ENCODE measurements at regions not wholly inside any gene's neighbourhood (a gene's known extent, or its start where the extent isn't known, plus 50 kb on each side); places are given as distances from the start of the nearest gene placed in this dataset.
"Not testable (repeated sequence)": the region's sequence is repeated elsewhere in the genome, so short reads cannot be mapped to it uniquely, and the experiment has no call there.

GRCh38 chr6:27128311-27129094 is 119.0 kb upstream of the PRSS16 start:
- Mint-ChIP-seq H3K27me3 (no peaks in the 10 kb centered on the region), H3K36me3 (no peaks in the 10 kb centered on the region), H3K4me1 (peaks cover 16% of the 10 kb centered on the region), H3K27ac (no peak overlapping the region), H3K4me3 (no peak overlapping the region), H3K9me3 (no peaks in the 10 kb centered on the region)

GRCh38 chr6:27129095-27129815 is 118.2 kb upstream of the PRSS16 start:
- Mint-ChIP-seq H3K4me3 (no peak overlapping the region), H3K36me3 (no peaks in the 10 kb centered on the region), H3K4me1 (peaks cover 22% of the 10 kb centered on the region), H3K27ac (no peak overlapping the region), H3K27me3 (no peaks in the 10 kb centered on the region), H3K9me3 (no peaks in the 10 kb centered on the region)

- Mint-ChIP-seq H3K4me1 (peaks cover 22% of the 10 kb centered on the region), H3K9me3 (no peaks in the 10 kb centered on the region)
These were observed 117.6 kb upstream of the PRSS16 start for GRCh38 chr6:27129917-27130316.

GRCh38 chr6:27130668-27131428 is 116.7 kb upstream of the PRSS16 start:
- Mint-ChIP-seq H3K36me3 (no peaks in the 10 kb centered on the region), H3K9me3 (no peaks in the 10 kb centered on the region), H3K27ac (no peak overlapping the region), H3K4me1 (peaks cover 26% of the 10 kb centered on the region), H3K4me3 (no peak overlapping the region), H3K27me3 (no peaks in the 10 kb centered on the region)

More at GRCh38 chr6:27129917-27130316, 117.6 kb upstream of the PRSS16 start:
- Mint-ChIP-seq H3K27me3 (no peaks in the 10 kb centered on the region), H3K27ac (no peak overlapping the region), H3K36me3 (no peaks in the 10 kb centered on the region), H3K4me3 (no peak overlapping the region)

GRCh38 chr6:27132282-27132531 is 115.3 kb upstream of the PRSS16 start:
- H3K4me1 Mint-ChIP-seq, result peaks cover 18% of the 10 kb centered on the region
- H3K27ac Mint-ChIP-seq, H3K9me3 Mint-ChIP-seq, H3K36me3 Mint-ChIP-seq, H3K4me3 Mint-ChIP-seq, H3K27me3 Mint-ChIP-seq: not testable (repeated sequence)

- no peak overlapping the region for H3K4me3 Mint-ChIP-seq
- no peaks in the 10 kb centered on the region for H3K36me3 Mint-ChIP-seq
- no peak overlapping the region for H3K27ac Mint-ChIP-seq
- peaks cover 17% of the 10 kb centered on the region for H3K4me1 Mint-ChIP-seq
- H3K9me3 Mint-ChIP-seq, result no peaks in the 10 kb centered on the region
- H3K27me3 Mint-ChIP-seq, result no peaks in the 10 kb centered on the region
These were observed 114.8 kb upstream of the PRSS16 start for GRCh38 chr6:27132532-27133280.

GRCh38 chr6:27133281-27134227 is 113.9 kb upstream of the PRSS16 start:
- H3K36me3 Mint-ChIP-seq, result no peaks in the 10 kb centered on the region
- H3K9me3 Mint-ChIP-seq, result no peaks in the 10 kb centered on the region
- no peak overlapping the region for H3K27ac Mint-ChIP-seq
- no peak overlapping the region for H3K4me3 Mint-ChIP-seq
- no peaks in the 10 kb centered on the region for H3K27me3 Mint-ChIP-seq
- peaks cover 23% of the 10 kb centered on the region for H3K4me1 Mint-ChIP-seq

- no peaks in the 10 kb centered on the region for H3K9me3 Mint-ChIP-seq
- no peak overlapping the region for H3K27ac Mint-ChIP-seq
- no peaks in the 10 kb centered on the region for H3K36me3 Mint-ChIP-seq
- H3K27me3 Mint-ChIP-seq, result no peaks in the 10 kb centered on the region
- H3K4me3 Mint-ChIP-seq, result no peak overlapping the region
- peaks cover 38% of the 10 kb centered on the region for H3K4me1 Mint-ChIP-seq
These were observed 112.3 kb upstream of the PRSS16 start for GRCh38 chr6:27135087-27135657.

- H3K4me3 Mint-ChIP-seq, result no peak overlapping the region
- H3K36me3 Mint-ChIP-seq, result no peaks in the 10 kb centered on the region
- H3K9me3 Mint-ChIP-seq, result no peaks in the 10 kb centered on the region
- no peak overlapping the region for H3K27ac Mint-ChIP-seq
- H3K4me1 Mint-ChIP-seq, result peaks cover 45% of the 10 kb centered on the region
- H3K27me3 Mint-ChIP-seq, result no peaks in the 10 kb centered on the region
These were observed 111.3 kb upstream of the PRSS16 start for GRCh38 chr6:27136077-27136644.

GRCh38 chr6:27136978-27137814 is 110.3 kb upstream of the PRSS16 start:
- Mint-ChIP-seq H3K27ac (peak overlapping the region; percentile 46), H3K4me3 (no peak overlapping the region)

GRCh38 chr6:27138406-27138805 is 109.1 kb upstream of the PRSS16 start:
- Mint-ChIP-seq H3K4me3 (peak overlapping the region; percentile 98), H3K4me1 (peaks cover 52% of the 10 kb centered on the region), H3K27ac (peak overlapping the region; percentile 98)

More at GRCh38 chr6:27136978-27137814, 110.3 kb upstream of the PRSS16 start:
- no peaks in the 10 kb centered on the region for H3K9me3 Mint-ChIP-seq
- no peaks in the 10 kb centered on the region for H3K27me3 Mint-ChIP-seq
- no peaks in the 10 kb centered on the region for H3K36me3 Mint-ChIP-seq
- peaks cover 52% of the 10 kb centered on the region for H3K4me1 Mint-ChIP-seq

GRCh38 chr6:27138837-27139755 is 108.4 kb upstream of the PRSS16 start:
- Mint-ChIP-seq H3K27ac (peak overlapping the region; percentile 98), H3K4me1 (peaks cover 52% of the 10 kb centered on the region), H3K27me3 (no peaks in the 10 kb centered on the region), H3K4me3 (peak overlapping the region; percentile 98), H3K9me3 (no peaks in the 10 kb centered on the region), H3K36me3 (peaks cover 2% of the 10 kb centered on the region)

More at GRCh38 chr6:27138406-27138805, 109.1 kb upstream of the PRSS16 start:
- peaks cover 2% of the 10 kb centered on the region for H3K36me3 Mint-ChIP-seq
- no peaks in the 10 kb centered on the region for H3K27me3 Mint-ChIP-seq
- no peaks in the 10 kb centered on the region for H3K9me3 Mint-ChIP-seq

Measured in activated naive CD4-positive, alpha-beta T cell treated with anti-CD3 and anti-CD28 coated beads, Interleukin-2, amount 50 U/mL, for 24 hours (primary cell).